ENCODE measurements at regions not wholly inside any gene's neighbourhood (a gene's known extent, or its start where the extent isn't known, plus 50 kb on each side); places are given as distances from the start of the nearest gene placed in this dataset.

- TF ChIP-seq CTCF (IDR thresholded peaks at IDR 0.05; ENCODE audit: extremely low read depth, low read depth, low read length) = no peak
- H3K27ac ChIP-seq (ENCODE audit: low read depth, low read length) = no peak overlapping the region
- no peak for DNase-seq (ENCODE audit: insufficient read length, low spot score, missing footprints)
- H3K9me3 ChIP-seq (ENCODE audit: low read depth, low read length) = no peaks in the 10 kb centered on the region
- no peaks in the 10 kb centered on the region for H4K20me1 ChIP-seq (ENCODE audit: insufficient read depth, low read length)
- no peak overlapping the region for H2AFZ ChIP-seq (ENCODE audit: low read length)
- no peak overlapping the region for H3K4me3 ChIP-seq (ENCODE audit: insufficient read depth, low read length)
- H3K27me3 ChIP-seq (ENCODE audit: insufficient read depth, low read length) = no peaks in the 10 kb centered on the region
- no peaks in the 10 kb centered on the region for H3K36me3 ChIP-seq (ENCODE audit: insufficient read depth, low read length)
- H3K4me2 ChIP-seq (ENCODE audit: insufficient read depth, low read length) = no peak overlapping the region
- no peaks in the 10 kb centered on the region for H3K4me1 ChIP-seq (ENCODE audit: insufficient read depth, low read length)
- no peaks in the 10 kb centered on the region for H3K79me2 ChIP-seq (ENCODE audit: insufficient read depth, low read length)
Measured at GRCh38 chr1:189927641-189928040, 550.0 kb downstream of the BRINP3 start.

- Histone ChIP-seq H3K27me3 (ENCODE audit: insufficient read depth, low read length) (no peaks in the 10 kb centered on the region), H3K9me3 (ENCODE audit: low read depth, low read length) (no peaks in the 10 kb centered on the region), H3K4me2 (ENCODE audit: insufficient read depth, low read length) (no peak overlapping the region), H3K4me3 (ENCODE audit: insufficient read depth, low read length) (no peak overlapping the region), H4K20me1 (ENCODE audit: insufficient read depth, low read length) (no peaks in the 10 kb centered on the region), H3K36me3 (ENCODE audit: insufficient read depth, low read length) (no peaks in the 10 kb centered on the region), H3K4me1 (ENCODE audit: insufficient read depth, low read length) (no peaks in the 10 kb centered on the region), H3K79me2 (ENCODE audit: insufficient read depth, low read length) (no peaks in the 10 kb centered on the region), H3K27ac (ENCODE audit: low read depth, low read length) (no peak overlapping the region), H2AFZ (ENCODE audit: low read length) (no peak overlapping the region)
- DNase-seq (ENCODE audit: insufficient read length, low spot score, missing footprints) = no peak
- TF ChIP-seq CTCF (IDR thresholded peaks at IDR 0.05; ENCODE audit: extremely low read depth, low read depth, low read length) = no peak
Measured at GRCh38 chr1:189929501-189930099, 548.1 kb downstream of the BRINP3 start.

- Histone ChIP-seq H3K27ac (ENCODE audit: low read depth, low read length) (no peak overlapping the region), H2AFZ (ENCODE audit: low read length) (no peak overlapping the region), H3K27me3 (ENCODE audit: insufficient read depth, low read length) (no peaks in the 10 kb centered on the region), H3K4me3 (ENCODE audit: insufficient read depth, low read length) (no peak overlapping the region), H4K20me1 (ENCODE audit: insufficient read depth, low read length) (no peaks in the 10 kb centered on the region), H3K9me3 (ENCODE audit: low read depth, low read length) (no peaks in the 10 kb centered on the region), H3K4me2 (ENCODE audit: insufficient read depth, low read length) (no peak overlapping the region), H3K4me1 (ENCODE audit: insufficient read depth, low read length) (no peaks in the 10 kb centered on the region), H3K36me3 (ENCODE audit: insufficient read depth, low read length) (no peaks in the 10 kb centered on the region), H3K79me2 (ENCODE audit: insufficient read depth, low read length) (no peaks in the 10 kb centered on the region)
- no peak for TF ChIP-seq CTCF (IDR thresholded peaks at IDR 0.05; ENCODE audit: extremely low read depth, low read depth, low read length)
- DNase-seq (ENCODE audit: insufficient read length, low spot score, missing footprints) = no peak
Measured at GRCh38 chr1:189936861-189937260, 540.8 kb downstream of the BRINP3 start.

GRCh38 chr1:189939967-189940366 is 537.7 kb downstream of the BRINP3 start:
- H3K36me3 ChIP-seq (ENCODE audit: insufficient read depth, low read length) = no peaks in the 10 kb centered on the region
- H3K79me2 ChIP-seq (ENCODE audit: insufficient read depth, low read length) = no peaks in the 10 kb centered on the region
- no peak overlapping the region for H2AFZ ChIP-seq (ENCODE audit: low read length)
- H3K4me3 ChIP-seq (ENCODE audit: insufficient read depth, low read length) = no peak overlapping the region
- DNase-seq (ENCODE audit: insufficient read length, low spot score, missing footprints) = no peak
- H3K27ac ChIP-seq (ENCODE audit: low read depth, low read length) = no peak overlapping the region
- no peaks in the 10 kb centered on the region for H4K20me1 ChIP-seq (ENCODE audit: insufficient read depth, low read length)
- H3K4me2 ChIP-seq (ENCODE audit: insufficient read depth, low read length) = no peak overlapping the region
- no peak for TF ChIP-seq CTCF (IDR thresholded peaks at IDR 0.05; ENCODE audit: extremely low read depth, low read depth, low read length)
- no peaks in the 10 kb centered on the region for H3K4me1 ChIP-seq (ENCODE audit: insufficient read depth, low read length)
- H3K27me3 ChIP-seq (ENCODE audit: insufficient read depth, low read length) = no peaks in the 10 kb centered on the region
- H3K9me3 ChIP-seq (ENCODE audit: low read depth, low read length) = no peaks in the 10 kb centered on the region
